Uterus (tissue), 3 donors: ENCODE measurements at regions not wholly inside any gene's neighbourhood (a gene's known extent, or its start where the extent isn't known, plus 50 kb on each side); places are given as distances from the start of the nearest gene placed in this dataset.

Source experiments
- DNase-seq, 2 donors: peaks; one replicate each; pipeline ENCODE4 v3.0.0-alpha.2; 2019 to 2020
- H3K27ac ChIP-seq, 2 donors: fragments of 200-600 bp; sonication (generic); 1 replicate in 1 of 2; 2 replicates in 1 of 2; pipeline ENCODE4 v1.5.1; 2016 to 2018
- H3K27me3 ChIP-seq, 2 donors: fragments of 200-600 bp; sonication (generic); one replicate each; pipeline ENCODE4 v1.5.1; 2018 to 2019; ENCODE audit warnings: control low read depth in 1 of 2
- H3K36me3 ChIP-seq, 2 donors: fragments of 200-600 bp; sonication (generic); one replicate each; pipeline ENCODE4 v1.5.1; 2019; ENCODE audit warnings: control low read depth in 1 of 2
- H3K4me1 ChIP-seq, 2 donors: fragments of 200-600 bp; sonication (generic); one replicate each; pipeline ENCODE4 v1.5.1; 2018 to 2019; ENCODE audit warnings: control low read depth in 1 of 2
- H3K4me3 ChIP-seq, 2 donors: fragments of 200-600 bp; sonication (generic); 1 replicate in 1 of 2; 2 replicates in 1 of 2; pipeline ENCODE4 v1.5.1; 2018 to 2019; ENCODE audit warnings: mild to moderate bottlenecking in 1 of 2
- H3K9me3 ChIP-seq, 2 donors: fragments of 200-600 bp; sonication (generic); one replicate each; pipeline ENCODE4 v1.5.1; 2019; ENCODE audit warnings: control low read depth in 1 of 2
- POLR2A ChIP-seq, 2 donors: fragments of 450-650 bp; IDR thresholded peaks; one replicate each; pipeline ENCODE4 v1.6.1; 2016; ENCODE audit warnings: antibody characterized with exemption in 2 of 2, mild to moderate bottlenecking in 1 of 2, moderate library complexity in 1 of 2
- intact Hi-C: fragments of 100-400 bp; cut with DNase I; formaldehyde crosslinking; loops from one replicate; pipeline ENCODE4 v1.15.1; 2023; ENCODE audit warnings: low total_unique reads
- TF ChIP-seq, protein P1 (sequence below), 4 experiments: fragments of 200-600 bp in 2 of 4; fragments of 450-650 bp in 2 of 4; sonication (generic) in 2 of 4; IDR thresholded peaks; one replicate each; pipeline ENCODE4 v1.5.1; 2016 to 2019; ENCODE audit warnings: antibody characterized with exemption in 4 of 4, mild to moderate bottlenecking in 2 of 4, moderate library complexity in 1 of 4
- donor health status: DM: yes; HTN: yes; CAD: no.

DNA sequence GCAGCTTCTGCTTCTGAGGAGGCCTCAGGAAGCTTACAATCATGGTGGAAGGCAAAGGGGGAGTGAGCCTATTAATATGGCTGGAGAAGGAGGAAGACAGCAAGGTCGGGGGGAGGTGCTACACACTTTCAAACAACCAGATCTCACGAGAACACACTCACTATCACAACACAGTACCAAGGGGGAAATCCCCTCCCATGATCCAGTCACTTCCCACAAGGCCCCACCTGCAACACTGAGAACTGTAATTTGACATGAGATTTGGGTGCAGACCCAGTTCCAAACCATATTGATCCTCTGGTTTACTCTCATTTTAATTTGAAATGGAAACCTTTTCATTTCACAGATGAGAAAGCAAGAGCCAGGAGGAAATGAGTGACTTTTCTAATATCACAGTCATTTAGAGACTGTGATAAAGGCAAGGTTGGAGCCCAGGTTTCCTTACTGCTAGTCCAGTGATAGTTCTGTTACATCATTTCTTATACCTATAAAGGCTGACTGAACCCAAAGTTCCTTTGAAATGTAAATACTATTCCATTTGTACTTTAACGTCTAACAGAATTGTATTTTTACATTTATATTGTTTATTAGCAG lies 105.8 kb upstream of the GAP43 start:
- peak overlapping the region in 1 of 2 donors; percentile 4 for H3K27ac ChIP-seq
- no peaks in the 10 kb centered on the region for H3K9me3 ChIP-seq
- no peaks in the 10 kb centered on the region for H3K4me1 ChIP-seq
- H3K27me3 ChIP-seq = no peaks in the 10 kb centered on the region
- no peaks in the 10 kb centered on the region for H3K36me3 ChIP-seq
- no peak for DNase-seq
- H3K4me3 ChIP-seq = no peak overlapping the region
- intact Hi-C loops = no loop called here
- TF ChIP-seq POLR2A (IDR thresholded peaks at IDR 0.05) = no peak
- TF ChIP-seq, protein P1, sequence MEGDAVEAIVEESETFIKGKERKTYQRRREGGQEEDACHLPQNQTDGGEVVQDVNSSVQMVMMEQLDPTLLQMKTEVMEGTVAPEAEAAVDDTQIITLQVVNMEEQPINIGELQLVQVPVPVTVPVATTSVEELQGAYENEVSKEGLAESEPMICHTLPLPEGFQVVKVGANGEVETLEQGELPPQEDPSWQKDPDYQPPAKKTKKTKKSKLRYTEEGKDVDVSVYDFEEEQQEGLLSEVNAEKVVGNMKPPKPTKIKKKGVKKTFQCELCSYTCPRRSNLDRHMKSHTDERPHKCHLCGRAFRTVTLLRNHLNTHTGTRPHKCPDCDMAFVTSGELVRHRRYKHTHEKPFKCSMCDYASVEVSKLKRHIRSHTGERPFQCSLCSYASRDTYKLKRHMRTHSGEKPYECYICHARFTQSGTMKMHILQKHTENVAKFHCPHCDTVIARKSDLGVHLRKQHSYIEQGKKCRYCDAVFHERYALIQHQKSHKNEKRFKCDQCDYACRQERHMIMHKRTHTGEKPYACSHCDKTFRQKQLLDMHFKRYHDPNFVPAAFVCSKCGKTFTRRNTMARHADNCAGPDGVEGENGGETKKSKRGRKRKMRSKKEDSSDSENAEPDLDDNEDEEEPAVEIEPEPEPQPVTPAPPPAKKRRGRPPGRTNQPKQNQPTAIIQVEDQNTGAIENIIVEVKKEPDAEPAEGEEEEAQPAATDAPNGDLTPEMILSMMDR (IDR thresholded peaks at IDR 0.05) = no peak

DNA sequence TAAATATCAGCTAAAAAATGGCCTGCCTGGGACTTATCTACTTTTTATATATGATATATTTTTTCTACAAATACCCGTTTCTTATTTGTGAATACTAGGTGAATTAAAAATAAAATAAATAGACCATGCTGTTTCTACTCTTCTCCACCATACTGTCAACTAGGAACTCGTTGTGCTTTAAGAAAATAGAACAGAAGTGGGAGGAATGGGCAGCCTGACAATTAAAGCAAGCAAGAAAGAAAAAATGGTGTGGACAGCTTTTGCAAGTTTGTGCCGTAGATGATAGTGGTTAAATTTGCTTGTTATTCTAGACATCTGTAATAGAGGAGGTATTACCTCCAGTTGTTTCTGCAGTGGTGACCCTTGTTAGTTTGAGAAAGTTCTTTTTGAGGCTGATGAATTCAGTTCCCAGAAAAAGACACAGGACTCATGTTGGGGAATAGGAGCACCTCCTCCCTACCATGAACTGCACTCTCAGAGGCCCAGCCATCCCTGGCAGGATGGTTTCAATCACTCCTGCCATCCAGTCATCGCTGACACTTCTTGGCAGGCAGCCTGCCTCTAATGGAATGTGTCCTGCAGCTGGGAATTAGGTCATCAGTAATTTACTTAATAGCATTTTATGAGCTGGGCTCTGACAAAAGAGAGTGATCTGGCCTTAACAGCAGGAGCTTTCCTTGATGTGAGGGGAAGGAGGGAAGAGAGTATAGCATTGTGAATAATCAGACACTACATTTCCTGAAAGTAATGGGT lies 105.0 kb upstream of the GAP43 start:
- Histone ChIP-seq H3K27ac (peak overlapping the region in 1 of 2 donors; percentile 50), H3K4me1 (no peaks in the 10 kb centered on the region), H3K36me3 (no peaks in the 10 kb centered on the region), H3K9me3 (no peaks in the 10 kb centered on the region), H3K27me3 (no peaks in the 10 kb centered on the region), H3K4me3 (no peak overlapping the region)
- intact Hi-C loops = no loop called here
- no peak for TF ChIP-seq POLR2A (IDR thresholded peaks at IDR 0.05)
- TF ChIP-seq, protein P1 (IDR thresholded peaks at IDR 0.05) = no peak
- peak; percentile 26 to 33 for DNase-seq

DNA sequence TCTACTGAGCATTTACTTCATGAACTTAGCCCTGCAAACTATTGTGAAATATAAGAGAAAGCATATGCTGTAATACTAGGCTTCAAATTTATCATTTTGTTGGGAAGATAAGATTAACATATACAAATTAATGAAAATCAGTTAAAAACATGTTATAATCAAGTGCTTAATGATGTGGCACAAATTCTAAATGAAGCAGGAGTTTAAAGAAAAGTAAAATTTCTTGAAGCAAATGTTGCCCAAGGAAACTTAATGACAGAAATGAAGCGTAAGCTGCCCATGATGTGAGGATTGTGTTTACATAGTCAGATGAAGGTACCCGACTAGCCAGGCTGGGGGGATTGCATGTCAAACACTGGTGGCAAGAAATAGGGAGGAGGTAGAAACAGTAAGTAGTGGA lies 103.1 kb upstream of the GAP43 start:
- no peak overlapping the region for H3K4me3 ChIP-seq
- H3K9me3 ChIP-seq = no peaks in the 10 kb centered on the region
- H3K36me3 ChIP-seq = no peaks in the 10 kb centered on the region
- no peaks in the 10 kb centered on the region for H3K27me3 ChIP-seq
- no peak for DNase-seq
- TF ChIP-seq, protein P1 (IDR thresholded peaks at IDR 0.05) = no peak
- no peak for TF ChIP-seq POLR2A (IDR thresholded peaks at IDR 0.05)
- intact Hi-C loops = no loop called here
- H3K4me1 ChIP-seq = no peaks in the 10 kb centered on the region
- no peak overlapping the region for H3K27ac ChIP-seq

DNA sequence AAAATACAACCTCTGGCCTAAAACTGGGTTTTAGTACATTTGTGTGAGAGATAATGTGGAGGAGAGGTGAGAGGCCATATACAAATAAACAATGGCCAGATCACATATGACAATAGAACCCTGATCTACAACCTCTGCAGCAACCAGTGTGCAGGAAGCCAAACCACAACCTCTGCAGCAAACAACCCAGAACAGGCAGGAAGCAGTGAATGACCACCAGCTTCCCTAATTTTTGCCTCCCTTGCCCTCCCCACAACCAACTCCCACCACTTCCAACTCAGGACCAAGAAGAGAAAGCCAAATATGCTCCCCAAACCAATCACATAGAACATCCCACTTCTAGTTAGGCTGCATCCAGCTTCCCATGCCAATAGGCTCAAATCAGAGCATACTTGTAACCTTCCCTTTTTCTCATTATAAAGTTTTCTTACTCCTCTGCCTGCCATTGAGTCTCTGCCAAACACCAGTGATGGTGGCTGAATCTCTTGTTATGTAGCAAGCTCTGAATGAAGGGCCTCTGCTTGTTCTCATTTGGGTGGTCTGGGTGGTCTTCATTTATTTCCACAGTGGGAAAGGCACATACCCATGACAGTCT lies 102.6 kb upstream of the GAP43 start:
- Histone ChIP-seq H3K4me1 (no peaks in the 10 kb centered on the region), H3K9me3 (no peaks in the 10 kb centered on the region), H3K4me3 (no peak overlapping the region), H3K27ac (no peak overlapping the region), H3K27me3 (no peaks in the 10 kb centered on the region), H3K36me3 (no peaks in the 10 kb centered on the region)
- DNase-seq = no peak
- intact Hi-C loops = no loop called here
- TF ChIP-seq POLR2A (IDR thresholded peaks at IDR 0.05) = no peak
- TF ChIP-seq, protein P1 (IDR thresholded peaks at IDR 0.05) = no peak

GRCh38 chr3:115523458-115523857 lies 99.9 kb upstream of the GAP43 start:
- Histone ChIP-seq H3K27ac (no peak overlapping the region), H3K4me3 (no peak overlapping the region), H3K36me3 (no peaks in the 10 kb centered on the region), H3K9me3 (no peaks in the 10 kb centered on the region), H3K4me1 (no peaks in the 10 kb centered on the region), H3K27me3 (no peaks in the 10 kb centered on the region)
- DNase-seq = no peak
- intact Hi-C loops = no loop called here
- TF ChIP-seq, protein P1 (IDR thresholded peaks at IDR 0.05) = no peak
- TF ChIP-seq POLR2A (IDR thresholded peaks at IDR 0.05) = no peak
